ENCODE measurements at regions not wholly inside any gene's neighbourhood (a gene's known extent, or its start where the extent isn't known, plus 50 kb on each side); places are given as distances from the start of the nearest gene placed in this dataset.

DNA sequence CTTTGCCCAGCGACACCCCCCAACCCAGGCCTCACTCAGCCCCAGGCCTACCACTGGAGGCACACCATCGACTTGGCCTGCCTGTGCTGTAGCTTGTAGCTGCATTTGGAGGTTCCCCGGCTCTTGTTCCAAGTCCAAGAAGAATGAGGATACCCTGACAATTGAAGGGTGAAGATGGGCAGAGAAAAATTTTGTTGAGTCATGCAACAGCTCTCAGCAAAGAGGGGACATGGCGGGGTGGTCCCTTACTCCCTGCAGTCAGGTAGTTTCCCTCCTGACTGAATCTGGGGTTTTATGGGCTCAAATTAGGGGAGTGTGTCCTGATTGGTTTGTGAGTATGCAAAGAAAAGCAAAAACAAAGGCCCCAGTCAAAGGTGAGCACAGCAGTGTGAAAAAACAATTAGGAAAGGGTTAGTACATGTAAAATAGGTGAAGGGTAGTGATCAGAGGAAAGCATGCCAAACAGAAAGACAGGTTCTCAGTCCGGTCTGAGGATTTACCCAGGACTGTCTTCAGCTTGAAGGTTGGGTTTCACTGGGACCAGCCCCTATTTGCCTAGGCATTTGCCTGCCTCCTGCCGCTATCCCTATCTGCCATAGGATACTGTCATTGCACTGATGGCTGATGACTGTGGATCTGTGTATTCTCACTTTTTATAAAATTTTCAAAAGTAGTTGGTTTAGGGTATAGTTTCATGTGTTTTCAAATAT is 316.4 kb upstream of the RND3 start:
- TF ChIP-seq, protein P1, sequence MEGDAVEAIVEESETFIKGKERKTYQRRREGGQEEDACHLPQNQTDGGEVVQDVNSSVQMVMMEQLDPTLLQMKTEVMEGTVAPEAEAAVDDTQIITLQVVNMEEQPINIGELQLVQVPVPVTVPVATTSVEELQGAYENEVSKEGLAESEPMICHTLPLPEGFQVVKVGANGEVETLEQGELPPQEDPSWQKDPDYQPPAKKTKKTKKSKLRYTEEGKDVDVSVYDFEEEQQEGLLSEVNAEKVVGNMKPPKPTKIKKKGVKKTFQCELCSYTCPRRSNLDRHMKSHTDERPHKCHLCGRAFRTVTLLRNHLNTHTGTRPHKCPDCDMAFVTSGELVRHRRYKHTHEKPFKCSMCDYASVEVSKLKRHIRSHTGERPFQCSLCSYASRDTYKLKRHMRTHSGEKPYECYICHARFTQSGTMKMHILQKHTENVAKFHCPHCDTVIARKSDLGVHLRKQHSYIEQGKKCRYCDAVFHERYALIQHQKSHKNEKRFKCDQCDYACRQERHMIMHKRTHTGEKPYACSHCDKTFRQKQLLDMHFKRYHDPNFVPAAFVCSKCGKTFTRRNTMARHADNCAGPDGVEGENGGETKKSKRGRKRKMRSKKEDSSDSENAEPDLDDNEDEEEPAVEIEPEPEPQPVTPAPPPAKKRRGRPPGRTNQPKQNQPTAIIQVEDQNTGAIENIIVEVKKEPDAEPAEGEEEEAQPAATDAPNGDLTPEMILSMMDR (IDR thresholded peaks at IDR 0.05) = no peak
- no peak for TF ChIP-seq POLR2A (IDR thresholded peaks at IDR 0.05)
- no peak for TF ChIP-seq POLR2AphosphoS5 (IDR thresholded peaks at IDR 0.05)
- TF ChIP-seq EP300 (IDR thresholded peaks at IDR 0.05) = no peak

All from gastroesophageal sphincter (tissue), 3 donors.